ENCODE measurements at regions not wholly inside any gene's neighbourhood (a gene's known extent, or its start where the extent isn't known, plus 50 kb on each side); places are given as distances from the start of the nearest gene placed in this dataset.
"Not testable (repeated sequence)": the region's sequence is repeated elsewhere in the genome, so short reads cannot be mapped to it uniquely, and the experiment has no call there.

GRCh38 chr16:65737831-65738230 lies 616.0 kb upstream of the CDH11 start:
- Histone ChIP-seq H3K9ac (peak overlapping the region in 3 of 11 experiments; percentile 23 to 68 (median 47); a peak in 3 of 22 replicates), H3K4me1 (peaks cover 0 to 80% (median 27%) of the 10 kb centered on the region in 10 experiments; a peak in 14 of 20 replicates), H3K27ac (peak overlapping the region in 7 of 11 experiments; percentile 10 to 91 (median 74); a peak in 13 of 22 replicates), H4K20me1 (no peaks in the 10 kb centered on the region), H3K4me2 (peak overlapping the region in 4 of 11 experiments; percentile 68 to 84 (median 74); a peak in 8 of 22 replicates), H3K4me3 (no peak overlapping the region), H3K9me3 (replicated peaks in 1 of 11) (peaks cover 0 to 35% (median 9%) of the 10 kb centered on the region in 11 experiments; a peak in 15 of 22 replicates), H3K27me3 (no peaks in the 10 kb centered on the region), H3K36me3 (no peaks in the 10 kb centered on the region)
- TF ChIP-seq Cebpa-rat (IDR thresholded peaks at IDR 0.05) = no peak

- H4K20me1 ChIP-seq, H3K27me3 ChIP-seq, H3K4me3 ChIP-seq, H3K9ac ChIP-seq, H3K36me3 ChIP-seq: not testable (repeated sequence)
- Histone ChIP-seq H3K4me1 (peaks cover 0 to 70% (median 26%) of the 10 kb centered on the region in 10 experiments; a peak in 14 of 20 replicates), H3K9me3 (replicated peaks in 1 of 11) (peaks cover 0 to 25% (median 9%) of the 10 kb centered on the region in 11 experiments; a peak in 15 of 22 replicates), H3K27ac (peak overlapping the region in 5 of 11 experiments; percentile 2 to 91 (median 50); a peak in 5 of 22 replicates), H3K4me2 (peak overlapping the region in 3 of 11 experiments; percentile 22 to 36 (median 31); a peak in 4 of 22 replicates)
These were observed 613.8 kb upstream of the CDH11 start for GRCh38 chr16:65735615-65736014.

GRCh38 chr16:65733721-65734120 lies 611.9 kb upstream of the CDH11 start:
- Histone ChIP-seq H3K9me3 (replicated peaks in 1 of 11) (peaks cover 6 to 28% (median 10%) of the 10 kb centered on the region in 11 experiments; a peak in 15 of 22 replicates), H3K9ac (no peak overlapping the region), H3K4me1 (peaks cover 0 to 56% (median 9%) of the 10 kb centered on the region in 10 experiments; a peak in 11 of 20 replicates), H3K36me3 (no peaks in the 10 kb centered on the region), H3K4me3 (no peak overlapping the region), H3K27me3 (no peaks in the 10 kb centered on the region), H3K27ac (peak overlapping the region in 1 of 11 experiments; percentile 8; a peak in 1 of 22 replicates), H3K4me2 (no peak overlapping the region), H4K20me1 (no peaks in the 10 kb centered on the region)
- TF ChIP-seq Cebpa-rat (IDR thresholded peaks at IDR 0.05) = no peak

- no peak overlapping the region for H3K27ac ChIP-seq
- H3K4me3 ChIP-seq = no peak overlapping the region
- no peaks in the 10 kb centered on the region for H4K20me1 ChIP-seq
- no peaks in the 10 kb centered on the region for H3K27me3 ChIP-seq
- no peak overlapping the region for H3K9ac ChIP-seq
- no peaks in the 10 kb centered on the region for H3K36me3 ChIP-seq
- peaks cover 5 to 56% (median 20%) of the 10 kb centered on the region in 10 experiments; a peak in 18 of 20 replicates for H3K4me1 ChIP-seq
- TF ChIP-seq Cebpa-rat (IDR thresholded peaks at IDR 0.05) = no peak
- H3K4me2 ChIP-seq = 0 out of 22 replicates have a peak overlapping the region, but pooled peaks of 1 of the 11 experiments have one; percentile 2
- H3K9me3 ChIP-seq (replicated peaks in 1 of 11) = peaks cover 6 to 28% (median 10%) of the 10 kb centered on the region in 11 experiments; a peak in 15 of 22 replicates
These were observed 610.0 kb upstream of the CDH11 start for GRCh38 chr16:65731833-65732232.

- H3K4me1 ChIP-seq = peaks cover 7 to 60% (median 39%) of the 10 kb centered on the region in 10 experiments; a peak in 18 of 20 replicates
- no peak overlapping the region for H3K9ac ChIP-seq
- no peak for TF ChIP-seq Cebpa-rat (IDR thresholded peaks at IDR 0.05)
- H4K20me1 ChIP-seq = no peaks in the 10 kb centered on the region
- peak overlapping the region in 5 of 11 experiments; percentile 52 to 84 (median 69); a peak in 6 of 22 replicates for H3K4me2 ChIP-seq
- H3K4me3 ChIP-seq = no peak overlapping the region
- peak overlapping the region in 1 of 11 experiments; percentile 10; a peak in 1 of 22 replicates for H3K27ac ChIP-seq
- H3K9me3 ChIP-seq (replicated peaks in 1 of 11) = peaks cover 6 to 18% (median 10%) of the 10 kb centered on the region in 11 experiments; a peak in 15 of 22 replicates
- H3K27me3 ChIP-seq = no peaks in the 10 kb centered on the region
- H3K36me3 ChIP-seq = no peaks in the 10 kb centered on the region
These were observed 606.8 kb upstream of the CDH11 start for GRCh38 chr16:65728652-65729051.

- Histone ChIP-seq H3K9ac (peak overlapping the region in 4 of 11 experiments; percentile 16 to 39 (median 31); a peak in 5 of 22 replicates), H3K27ac (peak overlapping the region in 6 of 11 experiments; percentile 7 to 77 (median 56); a peak in 8 of 22 replicates), H3K4me3 (no peak overlapping the region), H3K27me3 (no peaks in the 10 kb centered on the region), H3K36me3 (no peaks in the 10 kb centered on the region), H3K9me3 (replicated peaks in 1 of 11) (peaks cover 6 to 21% (median 10%) of the 10 kb centered on the region in 11 experiments; a peak in 15 of 22 replicates), H4K20me1 (no peaks in the 10 kb centered on the region), H3K4me2 (peak overlapping the region in 8 of 11 experiments; percentile 34 to 84 (median 60); a peak in 13 of 22 replicates), H3K4me1 (peaks cover 7 to 64% (median 39%) of the 10 kb centered on the region in 10 experiments; a peak in 18 of 20 replicates)
- TF ChIP-seq Cebpa-rat (IDR thresholded peaks at IDR 0.05) = no peak
These were observed 606.3 kb upstream of the CDH11 start for GRCh38 chr16:65728167-65728566.

- Histone ChIP-seq H3K36me3 (no peaks in the 10 kb centered on the region), H3K4me2 (peak overlapping the region; percentile 18 to 84 (median 52); a peak in 15 of 22 replicates)
- TF ChIP-seq Cebpa-rat (IDR thresholded peaks at IDR 0.05) = no peak
These were observed 605.8 kb upstream of the CDH11 start for GRCh38 chr16:65727534-65728137.

GRCh38 chr16:65725156-65725845 lies 603.4 kb upstream of the CDH11 start:
- Histone ChIP-seq H3K4me3 (no peak overlapping the region), H3K9ac (peak overlapping the region in 3 of 11 experiments; percentile 26 to 45 (median 27); a peak in 4 of 22 replicates), H3K36me3 (no peaks in the 10 kb centered on the region), H3K4me2 (peak overlapping the region in 6 of 11 experiments; percentile 9 to 84 (median 69); a peak in 13 of 22 replicates), H3K27me3 (no peaks in the 10 kb centered on the region), H4K20me1 (no peaks in the 10 kb centered on the region), H3K9me3 (replicated peaks in 1 of 11) (peaks cover 6 to 20% (median 9%) of the 10 kb centered on the region in 11 experiments; a peak in 15 of 22 replicates), H3K27ac (peak overlapping the region in 5 of 11 experiments; percentile 42 to 77 (median 69); a peak in 10 of 22 replicates), H3K4me1 (peaks cover 7 to 63% (median 39%) of the 10 kb centered on the region in 10 experiments; a peak in 18 of 20 replicates)
- peak in 4 of 11 experiments; percentile 20 to 75 (median 56); a peak in 4 of 22 replicates for TF ChIP-seq Cebpa-rat (IDR thresholded peaks at IDR 0.05)

More at GRCh38 chr16:65727534-65728137, 605.8 kb upstream of the CDH11 start:
- H3K9me3 ChIP-seq (replicated peaks in 1 of 11) = peaks cover 6 to 21% (median 10%) of the 10 kb centered on the region in 11 experiments; a peak in 15 of 22 replicates
- H3K4me1 ChIP-seq = peaks cover 7 to 67% (median 39%) of the 10 kb centered on the region in 10 experiments; a peak in 18 of 20 replicates
- H3K27me3 ChIP-seq = no peaks in the 10 kb centered on the region
- H3K9ac ChIP-seq = peak overlapping the region in 4 of 11 experiments; percentile 16 to 45 (median 35); a peak in 5 of 22 replicates
- H3K4me3 ChIP-seq = no peak overlapping the region
- H4K20me1 ChIP-seq = no peaks in the 10 kb centered on the region
- peak overlapping the region in 6 of 11 experiments; percentile 7 to 77 (median 56); a peak in 9 of 22 replicates for H3K27ac ChIP-seq

All from BLaER1 treated with 17β-estradiol and CSF1 and Interleukin-3, amounts not matched to agents 10 nM and 100 nM (cell line).